ENCODE measurements at regions not wholly inside any gene's neighbourhood (a gene's known extent, or its start where the extent isn't known, plus 50 kb on each side); places are given as distances from the start of the nearest gene placed in this dataset.
"Not testable (repeated sequence)": the region's sequence is repeated elsewhere in the genome, so short reads cannot be mapped to it uniquely, and the experiment has no call there.

- no peak overlapping the region for H3K27ac Mint-ChIP-seq (ENCODE audit: low read depth)
- H3K4me3 Mint-ChIP-seq = no peak overlapping the region
- H3K27me3 Mint-ChIP-seq = peaks cover 68% of the 10 kb centered on the region
- DNase-seq (ENCODE audit: low spot score in 2 of 2) (no peak), ATAC-seq (replicated peaks; ENCODE audit: extremely low read depth, poor library complexity, severe bottlenecking) (no peak)
- no peaks in the 10 kb centered on the region for H3K9me3 Mint-ChIP-seq
- no peaks in the 10 kb centered on the region for H3K36me3 Mint-ChIP-seq (ENCODE audit: insufficient read depth)
- peaks cover 6% of the 10 kb centered on the region for H3K4me1 Mint-ChIP-seq
Measured at GRCh38 chr14:103186909-103187586, 63.8 kb downstream of the TNFAIP2 start.

DNA sequence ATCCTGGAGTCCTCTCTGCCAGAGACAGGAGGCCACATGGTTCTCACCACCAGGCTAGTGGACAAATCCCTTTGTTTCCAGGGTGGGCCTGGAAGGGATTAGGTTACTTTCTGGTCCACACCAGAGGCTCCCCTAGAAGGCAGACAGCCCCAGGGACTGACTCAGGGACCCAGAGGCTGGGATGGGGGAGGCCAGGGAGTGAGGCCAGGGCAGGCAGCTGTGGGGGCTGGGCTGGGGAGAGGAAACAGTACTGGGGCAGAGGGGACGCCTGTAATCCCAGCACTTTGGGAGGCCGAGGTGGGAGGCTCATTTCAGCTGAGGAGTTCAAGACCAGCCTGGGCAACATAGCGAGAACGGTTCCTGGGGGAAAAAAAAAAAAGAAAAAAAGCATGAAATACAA, 64.7 kb downstream of the TNFAIP2 start:
- H3K27me3 Mint-ChIP-seq = peaks cover 76% of the 10 kb centered on the region
- no peak overlapping the region for H3K27ac Mint-ChIP-seq (ENCODE audit: low read depth)
- peaks cover 11% of the 10 kb centered on the region for H3K4me1 Mint-ChIP-seq
- no peaks in the 10 kb centered on the region for H3K9me3 Mint-ChIP-seq
- no peak for ATAC-seq (replicated peaks; ENCODE audit: extremely low read depth, poor library complexity, severe bottlenecking)
- H3K36me3 Mint-ChIP-seq (ENCODE audit: insufficient read depth) = no peaks in the 10 kb centered on the region
- H3K4me3 Mint-ChIP-seq = no peak overlapping the region
- DNase-seq (ENCODE audit: low spot score in 2 of 2) = no peak

DNA sequence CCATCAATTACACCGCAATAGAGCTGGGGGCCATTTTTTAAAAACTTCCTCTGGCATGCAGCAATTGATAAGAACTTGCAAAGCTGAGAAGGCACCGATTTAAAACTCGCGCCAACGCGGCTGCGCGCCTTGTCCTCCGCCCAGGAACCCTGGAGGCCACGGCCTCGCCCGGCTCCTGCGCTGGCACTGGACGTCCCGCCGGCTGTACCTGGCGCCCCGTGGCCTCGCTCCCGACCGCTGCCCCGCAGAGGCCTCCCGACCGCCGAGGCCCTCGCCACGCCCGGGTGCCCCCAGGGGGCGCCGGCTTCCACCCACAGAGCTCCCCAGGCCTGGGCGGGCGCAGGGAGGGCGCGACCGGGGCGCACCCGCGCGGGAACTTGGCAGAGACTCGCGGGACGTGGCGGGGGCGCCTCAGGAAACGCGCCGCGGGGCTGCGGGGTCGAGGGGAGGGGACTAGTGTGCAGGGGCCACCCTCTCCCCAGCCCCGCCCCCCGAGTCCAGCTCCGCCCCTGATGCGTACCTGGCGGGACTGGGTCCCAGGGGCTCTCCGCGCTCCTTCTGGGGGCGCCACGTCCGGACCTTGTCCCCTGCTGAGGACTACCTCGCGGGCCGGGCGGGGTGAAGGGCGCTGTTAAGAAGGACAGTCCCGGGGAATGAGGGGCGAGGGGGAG, 65.7 kb downstream of the TNFAIP2 start:
- DNase-seq (ENCODE audit: low spot score in 2 of 2) = no peak
- peaks cover 77% of the 10 kb centered on the region for H3K27me3 Mint-ChIP-seq
- no peak overlapping the region for H3K27ac Mint-ChIP-seq (ENCODE audit: low read depth)
- H3K4me3 Mint-ChIP-seq = no peak overlapping the region
- H3K36me3 Mint-ChIP-seq (ENCODE audit: insufficient read depth) = no peaks in the 10 kb centered on the region
- peaks cover 11% of the 10 kb centered on the region for H3K4me1 Mint-ChIP-seq
- no peak for ATAC-seq (replicated peaks; ENCODE audit: extremely low read depth, poor library complexity, severe bottlenecking)
- no peaks in the 10 kb centered on the region for H3K9me3 Mint-ChIP-seq

DNA sequence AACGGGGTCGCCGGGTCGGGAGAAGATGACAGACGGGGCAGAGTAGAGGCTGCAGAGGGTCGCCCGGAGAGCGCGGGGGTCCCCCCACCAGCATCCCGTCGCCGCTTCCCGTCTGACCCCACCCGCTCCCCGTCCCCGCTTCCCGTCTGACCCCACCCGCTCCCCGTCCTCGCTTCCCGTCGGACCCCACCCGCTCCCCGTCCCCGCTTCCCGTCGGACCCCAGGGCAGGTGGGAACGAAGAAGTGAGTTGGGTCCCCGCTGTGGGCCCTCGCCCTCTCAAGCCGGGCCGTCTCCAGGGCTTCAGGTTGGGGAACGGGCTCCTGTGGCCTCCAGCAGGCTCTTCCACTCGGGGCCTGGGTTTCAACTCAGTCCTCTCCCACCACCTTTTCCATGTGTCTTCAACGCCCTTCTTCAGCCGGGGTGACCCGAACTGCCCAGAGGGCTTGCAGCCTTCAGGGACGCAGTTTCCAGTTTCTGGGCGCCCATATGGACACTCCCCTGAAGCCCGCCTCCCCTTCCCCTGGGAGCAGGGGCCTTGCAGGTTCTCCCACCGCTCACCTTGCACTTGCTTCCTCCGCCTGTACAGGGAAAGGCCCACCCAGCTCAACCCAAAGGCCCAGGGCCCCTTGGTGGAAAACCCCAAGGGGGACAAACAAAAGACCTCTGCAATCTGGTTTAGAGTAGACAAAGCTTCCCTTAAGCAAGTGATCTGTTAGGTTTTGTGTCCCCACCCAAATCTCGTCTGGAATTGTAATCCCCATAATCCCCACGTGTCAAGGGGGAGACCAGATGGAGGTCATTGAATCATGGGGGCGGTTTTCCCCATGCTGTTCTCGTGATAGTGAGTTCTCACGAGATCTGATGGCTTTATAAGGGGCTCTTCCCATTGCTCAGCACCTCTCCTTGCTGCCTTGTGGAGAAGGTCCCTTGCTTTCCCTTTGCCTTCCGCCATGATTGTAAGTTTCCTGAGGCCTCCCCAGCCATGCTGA, 66.5 kb downstream of the TNFAIP2 start:
- no peaks in the 10 kb centered on the region for H3K36me3 Mint-ChIP-seq (ENCODE audit: insufficient read depth)
- peaks cover 78% of the 10 kb centered on the region for H3K27me3 Mint-ChIP-seq
- peak overlapping the region; percentile 58 for H3K4me3 Mint-ChIP-seq
- DNase-seq (ENCODE audit: low spot score in 2 of 2) (no peak), ATAC-seq (replicated peaks; ENCODE audit: extremely low read depth, poor library complexity, severe bottlenecking) (no peak)
- peaks cover 11% of the 10 kb centered on the region for H3K4me1 Mint-ChIP-seq
- H3K9me3 Mint-ChIP-seq = no peaks in the 10 kb centered on the region
- no peak overlapping the region for H3K27ac Mint-ChIP-seq (ENCODE audit: low read depth)

DNA sequence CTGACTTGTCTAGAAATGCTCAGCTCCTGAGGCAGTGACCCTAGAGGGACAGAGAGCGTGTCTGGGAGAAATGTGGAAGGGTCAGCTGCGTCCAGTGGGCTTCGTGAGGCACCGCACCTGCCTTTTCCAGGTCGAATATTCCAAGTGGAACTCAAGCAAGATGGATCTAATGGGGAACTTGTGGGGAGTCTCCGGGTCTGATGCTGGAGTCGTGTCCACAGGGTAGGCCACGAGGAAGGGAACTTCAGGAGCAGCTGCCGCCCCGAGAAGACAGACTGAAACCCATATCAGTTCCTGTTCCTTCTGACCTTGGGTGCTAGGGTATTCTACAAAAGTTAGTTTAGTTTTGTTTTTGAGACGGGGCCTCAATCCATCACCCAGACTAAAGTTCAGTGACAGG, 67.5 kb downstream of the TNFAIP2 start:
- DNase-seq (ENCODE audit: low spot score in 2 of 2) (no peak), ATAC-seq (replicated peaks; ENCODE audit: extremely low read depth, poor library complexity, severe bottlenecking) (no peak)
- Mint-ChIP-seq H3K4me1 (peaks cover 11% of the 10 kb centered on the region), H3K27me3 (peaks cover 82% of the 10 kb centered on the region), H3K4me3 (no peak overlapping the region), H3K9me3 (no peaks in the 10 kb centered on the region), H3K36me3 (ENCODE audit: insufficient read depth) (no peaks in the 10 kb centered on the region), H3K27ac (ENCODE audit: low read depth) (no peak overlapping the region)

GRCh38 chr14:103191844-103192243, 68.6 kb downstream of the TNFAIP2 start:
- H3K27ac Mint-ChIP-seq (ENCODE audit: low read depth) = no peak overlapping the region
- no peaks in the 10 kb centered on the region for H3K36me3 Mint-ChIP-seq (ENCODE audit: insufficient read depth)
- H3K4me3 Mint-ChIP-seq = no peak overlapping the region
- peaks cover 71% of the 10 kb centered on the region for H3K27me3 Mint-ChIP-seq
- ATAC-seq (replicated peaks; ENCODE audit: extremely low read depth, poor library complexity, severe bottlenecking) (no peak), DNase-seq (ENCODE audit: low spot score in 2 of 2) (no peak)
- H3K9me3 Mint-ChIP-seq = no peaks in the 10 kb centered on the region
- H3K4me1 Mint-ChIP-seq = peaks cover 11% of the 10 kb centered on the region

GRCh38 chr14:103192246-103192840, 69.1 kb downstream of the TNFAIP2 start:
- Mint-ChIP-seq H3K4me3 (no peak overlapping the region), H3K4me1 (peaks cover 11% of the 10 kb centered on the region), H3K27me3 (peaks cover 66% of the 10 kb centered on the region), H3K36me3 (ENCODE audit: insufficient read depth) (no peaks in the 10 kb centered on the region), H3K27ac (ENCODE audit: low read depth) (no peak overlapping the region), H3K9me3 (no peaks in the 10 kb centered on the region)
- ATAC-seq (replicated peaks; ENCODE audit: extremely low read depth, poor library complexity, severe bottlenecking) (no peak), DNase-seq (ENCODE audit: low spot score in 2 of 2) (no peak)

DNA sequence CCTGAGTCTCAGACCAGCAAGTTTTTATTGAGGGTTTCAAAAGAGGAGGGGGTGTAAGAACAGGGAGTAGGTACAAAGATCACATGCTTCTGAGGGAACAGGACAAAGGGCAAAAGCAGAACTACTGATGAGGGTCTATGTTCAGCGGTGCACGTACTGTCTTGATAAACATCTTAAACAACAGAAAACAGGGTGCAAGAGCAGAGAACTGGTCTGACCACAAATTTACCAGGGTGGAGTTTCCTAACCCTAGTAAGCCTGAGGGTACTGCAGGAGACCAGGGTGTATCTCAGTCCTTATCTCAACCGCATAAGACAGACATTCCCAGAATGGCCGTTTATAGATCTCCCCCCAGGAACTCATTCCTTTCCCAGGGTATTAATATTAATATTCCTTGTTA, 69.6 kb downstream of the TNFAIP2 start:
- H3K4me3 Mint-ChIP-seq; H3K36me3 Mint-ChIP-seq (ENCODE audit: insufficient read depth); DNase-seq (ENCODE audit: low spot score in 2 of 2); ATAC-seq (replicated peaks; ENCODE audit: extremely low read depth, poor library complexity, severe bottlenecking); H3K9me3 Mint-ChIP-seq; H3K27ac Mint-ChIP-seq (ENCODE audit: low read depth): not testable (repeated sequence)
- Mint-ChIP-seq H3K27me3 (peaks cover 62% of the 10 kb centered on the region), H3K4me1 (peaks cover 11% of the 10 kb centered on the region)

DNA sequence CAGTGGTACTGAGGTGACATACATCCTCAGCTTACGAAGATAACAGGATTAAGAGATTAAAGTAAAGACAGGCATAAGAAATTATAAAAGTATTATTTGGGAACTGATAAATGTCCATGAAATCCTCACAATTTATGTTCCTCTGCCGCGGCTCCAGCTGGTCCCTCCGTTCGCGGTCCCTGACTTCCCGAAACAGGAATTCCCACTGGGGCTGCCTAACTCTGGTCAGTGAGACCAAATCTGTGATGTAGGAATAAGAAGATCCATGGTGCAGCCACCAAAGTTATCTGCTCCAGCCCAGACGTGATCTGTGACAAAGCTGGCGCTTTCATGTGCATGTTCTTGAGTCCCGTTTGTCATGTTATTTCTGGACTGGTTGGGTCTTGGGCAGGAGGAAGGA, 70.2 kb downstream of the TNFAIP2 start:
- not testable (repeated sequence) for H3K36me3 Mint-ChIP-seq (ENCODE audit: insufficient read depth); H3K9me3 Mint-ChIP-seq; DNase-seq (ENCODE audit: low spot score in 2 of 2); H3K27ac Mint-ChIP-seq (ENCODE audit: low read depth); H3K4me3 Mint-ChIP-seq; ATAC-seq (replicated peaks; ENCODE audit: extremely low read depth, poor library complexity, severe bottlenecking)
- Mint-ChIP-seq H3K4me1 (peaks cover 11% of the 10 kb centered on the region), H3K27me3 (peaks cover 62% of the 10 kb centered on the region)

DNA sequence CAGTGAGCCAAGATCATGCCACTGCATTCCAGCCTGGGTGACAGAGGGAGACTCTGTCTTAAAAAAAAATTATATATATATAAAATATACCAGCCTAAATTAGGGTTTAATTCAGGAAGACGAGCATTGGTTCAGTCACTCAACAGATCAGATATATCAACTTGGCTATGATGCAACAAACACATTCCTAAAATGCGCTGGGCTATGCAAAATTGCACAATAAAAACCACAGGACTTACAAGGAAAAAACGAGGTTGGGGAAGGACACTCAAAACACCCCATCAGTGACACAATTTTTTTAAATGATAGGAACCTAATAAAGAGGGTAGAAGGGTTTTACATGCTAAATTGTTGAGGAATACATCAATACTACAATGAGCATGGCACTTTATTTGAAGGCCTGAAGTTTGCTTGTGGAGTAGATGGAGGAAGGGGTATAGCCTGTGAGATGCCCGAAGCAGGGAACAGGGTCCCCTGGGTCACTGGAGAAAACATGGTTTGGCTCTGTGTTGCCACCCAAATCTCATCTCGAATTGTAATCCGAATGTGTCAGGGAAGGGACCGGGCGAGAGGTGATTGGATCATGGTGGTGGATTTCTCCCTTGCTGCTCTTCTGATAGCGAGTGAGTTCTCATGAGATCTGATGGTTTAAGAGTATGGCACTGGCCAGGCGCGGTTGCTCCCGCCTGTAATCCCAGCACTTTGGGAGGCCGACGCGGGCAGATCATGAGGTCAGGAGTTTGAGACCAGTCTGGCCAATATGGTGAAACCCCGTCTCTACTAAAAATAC, 71.2 kb downstream of the TNFAIP2 start:
- Mint-ChIP-seq H3K9me3 (no peaks in the 10 kb centered on the region), H3K4me3 (no peak overlapping the region), H3K4me1 (peaks cover 11% of the 10 kb centered on the region), H3K36me3 (ENCODE audit: insufficient read depth) (no peaks in the 10 kb centered on the region), H3K27me3 (peaks cover 67% of the 10 kb centered on the region), H3K27ac (ENCODE audit: low read depth) (no peak overlapping the region)
- ATAC-seq (replicated peaks; ENCODE audit: extremely low read depth, poor library complexity, severe bottlenecking) (no peak), DNase-seq (ENCODE audit: low spot score in 2 of 2) (no peak)

GRCh38 chr14:103195828-103196615, 72.8 kb downstream of the TNFAIP2 start:
- Mint-ChIP-seq H3K27me3 (peaks cover 56% of the 10 kb centered on the region), H3K9me3 (no peaks in the 10 kb centered on the region), H3K27ac (ENCODE audit: low read depth) (no peak overlapping the region), H3K36me3 (ENCODE audit: insufficient read depth) (no peaks in the 10 kb centered on the region), H3K4me3 (no peak overlapping the region), H3K4me1 (peaks cover 5% of the 10 kb centered on the region)
- ATAC-seq (replicated peaks; ENCODE audit: extremely low read depth, poor library complexity, severe bottlenecking) = no peak
- no peak for DNase-seq (ENCODE audit: low spot score in 2 of 2)

Data from central memory CD8-positive, alpha-beta T cell (primary cell).